ENCODE measurements at regions not wholly inside any gene's neighbourhood (a gene's known extent, or its start where the extent isn't known, plus 50 kb on each side); places are given as distances from the start of the nearest gene placed in this dataset.

DNA sequence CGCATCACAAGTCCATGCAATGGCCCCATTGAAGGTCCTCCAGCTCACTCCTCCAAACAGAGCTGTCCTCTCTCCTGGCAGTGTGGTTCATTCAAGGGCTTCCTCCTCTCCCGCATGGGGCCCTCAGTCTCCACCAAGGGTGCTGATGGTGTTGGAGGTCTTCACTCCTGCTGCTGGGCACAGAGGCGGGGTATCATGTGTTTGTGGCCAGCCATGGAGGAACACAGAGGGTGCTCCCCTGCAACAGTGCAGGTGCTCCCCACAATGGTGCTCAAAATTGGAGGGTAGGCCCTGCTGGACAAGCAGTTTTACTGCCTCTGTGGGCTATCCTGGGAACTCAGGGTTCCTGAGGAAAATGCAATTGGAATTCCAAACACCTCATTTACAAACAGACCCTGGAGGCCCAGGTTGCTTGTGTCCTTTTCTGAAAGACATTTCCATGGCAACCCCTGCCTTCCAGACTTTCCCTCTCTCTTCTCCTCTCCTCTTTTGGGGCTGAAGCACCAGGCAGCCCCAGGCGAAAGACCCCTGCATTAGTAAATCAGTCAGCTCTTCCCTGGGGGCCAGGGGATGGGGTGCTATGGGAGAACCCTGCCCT lies 256.0 kb downstream of the HAUS1 start:
- TF ChIP-seq, protein P1, sequence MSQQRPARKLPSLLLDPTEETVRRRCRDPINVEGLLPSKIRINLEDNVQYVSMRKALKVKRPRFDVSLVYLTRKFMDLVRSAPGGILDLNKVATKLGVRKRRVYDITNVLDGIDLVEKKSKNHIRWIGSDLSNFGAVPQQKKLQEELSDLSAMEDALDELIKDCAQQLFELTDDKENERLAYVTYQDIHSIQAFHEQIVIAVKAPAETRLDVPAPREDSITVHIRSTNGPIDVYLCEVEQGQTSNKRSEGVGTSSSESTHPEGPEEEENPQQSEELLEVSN (IDR thresholded peaks at IDR 0.05; ENCODE audit: borderline replicate concordance, low read depth), result no peak
- TF ChIP-seq ELK1 (IDR thresholded peaks at IDR 0.05; ENCODE audit: low read depth, low read length) (no peak), CTCF (IDR thresholded peaks at IDR 0.05) (no peak), REST (IDR thresholded peaks at IDR 0.05) (no peak), POLR2A (IDR thresholded peaks at IDR 0.05; ENCODE audit: low read length) (no peak), BHLHE40 (IDR thresholded peaks at IDR 0.05; ENCODE audit: low read depth, low read length) (no peak)

All from A549 (cell line).